ENCODE measurements at regions not wholly inside any gene's neighbourhood (a gene's known extent, or its start where the extent isn't known, plus 50 kb on each side); places are given as distances from the start of the nearest gene placed in this dataset.

DNA sequence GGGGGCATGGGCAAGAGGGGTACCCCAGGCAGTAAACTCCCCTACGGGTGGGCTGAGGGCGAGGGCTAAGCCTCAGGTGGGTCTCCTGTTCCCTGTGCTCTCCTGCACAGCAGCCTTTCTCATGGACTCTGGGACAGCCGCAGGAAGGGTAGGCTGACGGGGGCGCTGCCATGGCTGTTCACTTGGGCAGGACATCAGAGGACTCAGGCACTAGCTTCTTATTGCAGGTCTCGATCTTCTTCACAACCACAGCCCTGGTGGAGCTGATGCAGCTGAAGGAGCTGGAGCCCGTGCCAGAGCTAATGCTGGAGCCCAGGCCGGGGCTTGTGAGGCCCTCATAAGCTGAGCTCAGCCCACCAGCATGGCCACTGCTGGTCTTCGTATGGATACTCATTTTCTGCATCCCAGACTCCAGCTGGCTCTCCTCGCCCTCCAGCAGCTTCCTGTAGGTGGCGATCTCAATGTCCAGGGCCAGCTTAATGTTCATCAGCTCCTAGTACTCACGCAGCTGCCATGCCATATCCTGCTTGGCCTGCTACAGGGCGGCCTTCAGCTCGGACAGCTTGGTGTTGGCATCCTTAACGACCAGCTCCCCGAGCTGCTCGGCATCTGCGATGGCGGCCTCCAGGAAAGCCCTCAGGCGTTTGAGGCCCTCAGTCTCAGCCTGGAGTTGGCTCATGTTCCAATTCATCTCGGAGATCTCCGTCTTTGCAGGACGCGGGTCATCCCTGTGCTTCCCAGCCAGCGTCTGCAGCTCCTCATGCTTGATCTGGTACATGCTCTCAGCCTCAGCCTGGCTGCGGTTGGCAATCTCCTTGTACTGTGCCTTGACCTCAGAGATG is 359.8 kb upstream of the SETBP1 start:
- TF ChIP-seq, protein P1, sequence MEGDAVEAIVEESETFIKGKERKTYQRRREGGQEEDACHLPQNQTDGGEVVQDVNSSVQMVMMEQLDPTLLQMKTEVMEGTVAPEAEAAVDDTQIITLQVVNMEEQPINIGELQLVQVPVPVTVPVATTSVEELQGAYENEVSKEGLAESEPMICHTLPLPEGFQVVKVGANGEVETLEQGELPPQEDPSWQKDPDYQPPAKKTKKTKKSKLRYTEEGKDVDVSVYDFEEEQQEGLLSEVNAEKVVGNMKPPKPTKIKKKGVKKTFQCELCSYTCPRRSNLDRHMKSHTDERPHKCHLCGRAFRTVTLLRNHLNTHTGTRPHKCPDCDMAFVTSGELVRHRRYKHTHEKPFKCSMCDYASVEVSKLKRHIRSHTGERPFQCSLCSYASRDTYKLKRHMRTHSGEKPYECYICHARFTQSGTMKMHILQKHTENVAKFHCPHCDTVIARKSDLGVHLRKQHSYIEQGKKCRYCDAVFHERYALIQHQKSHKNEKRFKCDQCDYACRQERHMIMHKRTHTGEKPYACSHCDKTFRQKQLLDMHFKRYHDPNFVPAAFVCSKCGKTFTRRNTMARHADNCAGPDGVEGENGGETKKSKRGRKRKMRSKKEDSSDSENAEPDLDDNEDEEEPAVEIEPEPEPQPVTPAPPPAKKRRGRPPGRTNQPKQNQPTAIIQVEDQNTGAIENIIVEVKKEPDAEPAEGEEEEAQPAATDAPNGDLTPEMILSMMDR (IDR thresholded peaks at IDR 0.05 in 4 of 5, conservative IDR thresholded peaks at IDR 0.05 in 1 of 5) = no peak
- no peak for TF ChIP-seq POLR2A (IDR thresholded peaks at IDR 0.05)
